NT2/D1 (cell line): ENCODE measurements at regions not wholly inside any gene's neighbourhood (a gene's known extent, or its start where the extent isn't known, plus 50 kb on each side); places are given as distances from the start of the nearest gene placed in this dataset.

Experiments used
- YY1 ChIP-seq: IDR thresholded peaks from 2 replicates; pipeline ENCODE4 v1.6.1; 2011; ENCODE audit not compliant: insufficient read length, insufficient read depth
- ZNF274 ChIP-seq: IDR thresholded peaks from 2 replicates; pipeline ENCODE4 v1.6.1; 2011; ENCODE audit warnings: mild to moderate bottlenecking, low read depth, low read length

- no peak for TF ChIP-seq YY1
- no peak for TF ChIP-seq ZNF274
Observed at GRCh38 chr4:115355329-115355728, 241.9 kb upstream of the NDST4 start.
